Mononuclear cell (primary cell): ENCODE measurements at regions not wholly inside any gene's neighbourhood (a gene's known extent, or its start where the extent isn't known, plus 50 kb on each side); places are given as distances from the start of the nearest gene placed in this dataset.

ENCODE experiments used
- H3K27me3 ChIP-seq: 2 replicates; pipeline ENCODE4 v1.6.0; 2011; ENCODE audit warnings: low read length, control low read depth; ENCODE audit not compliant: insufficient read depth
- H3K4me1 ChIP-seq: 2 replicates; pipeline ENCODE4 v1.5.1; 2011; ENCODE audit warnings: mild to moderate bottlenecking, low read length, control low read depth; ENCODE audit not compliant: insufficient read depth
- H3K4me3 ChIP-seq: 2 replicates; pipeline ENCODE4 v1.5.1; 2011; ENCODE audit warnings: mild to moderate bottlenecking, low read length, moderate library complexity
- H3K9me3 ChIP-seq: 2 replicates; pipeline ENCODE4 v1.5.1; 2011; ENCODE audit warnings: low read depth, mild to moderate bottlenecking, control low read depth, low read length

- Histone ChIP-seq H3K4me1 (no peaks in the 10 kb centered on the region), H3K27me3 (no peaks in the 10 kb centered on the region), H3K4me3 (no peak overlapping the region), H3K9me3 (no peaks in the 10 kb centered on the region)
These were observed 180.1 kb downstream of the DHX15 start for GRCh38 chr4:24404281-24404680.

DNA sequence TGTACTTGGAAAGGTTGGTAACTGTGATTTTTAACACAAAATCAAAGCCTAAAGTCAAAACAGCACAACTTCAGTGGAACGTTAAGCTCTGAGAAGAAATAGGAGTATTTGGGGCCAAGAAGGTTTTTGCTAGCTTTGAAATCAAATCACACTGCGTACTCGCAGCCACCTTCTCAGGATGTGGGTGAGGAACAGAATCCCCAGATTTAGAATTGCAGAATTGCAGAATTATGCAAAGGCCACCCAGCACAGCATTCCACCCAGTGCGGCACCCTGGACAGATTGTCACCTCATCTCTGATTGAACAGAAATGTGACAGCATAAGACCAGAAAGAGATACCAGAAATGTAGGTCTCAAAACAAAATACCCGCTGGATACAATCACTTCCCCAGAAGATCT, 181.1 kb downstream of the DHX15 start:
- Histone ChIP-seq H3K4me1 (no peaks in the 10 kb centered on the region), H3K27me3 (no peaks in the 10 kb centered on the region), H3K9me3 (no peaks in the 10 kb centered on the region), H3K4me3 (no peak overlapping the region)

DNA sequence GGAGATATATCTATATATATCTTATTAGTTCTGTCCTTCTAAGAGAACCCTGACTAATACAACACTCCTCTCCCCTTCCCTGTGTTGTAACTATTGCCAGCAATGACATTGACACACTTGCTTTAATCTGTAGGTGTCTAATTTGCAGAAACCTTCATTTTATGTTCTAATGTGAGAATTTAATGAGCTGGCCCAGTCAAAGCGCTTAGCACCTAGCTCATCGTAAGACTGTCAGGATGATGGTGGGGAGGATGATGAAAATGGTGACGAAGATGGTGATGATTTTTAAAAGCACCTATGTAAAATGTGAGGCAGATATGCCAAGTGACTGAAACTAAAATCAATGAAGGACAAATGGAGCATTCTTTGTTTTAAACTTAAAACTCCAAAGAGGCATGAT, 183.8 kb downstream of the DHX15 start:
- Histone ChIP-seq H3K27me3 (no peaks in the 10 kb centered on the region), H3K9me3 (no peaks in the 10 kb centered on the region)

GRCh38 chr4:24396988-24397387, 187.4 kb downstream of the DHX15 start:
- H3K9me3 ChIP-seq = no peaks in the 10 kb centered on the region
- H3K27me3 ChIP-seq = no peaks in the 10 kb centered on the region
- no peak overlapping the region for H3K4me3 ChIP-seq
- H3K4me1 ChIP-seq = no peaks in the 10 kb centered on the region

More for the DNA sequence above, 183.8 kb downstream of the DHX15 start:
- H3K4me1 ChIP-seq = no peaks in the 10 kb centered on the region
- H3K4me3 ChIP-seq = no peak overlapping the region

DNA sequence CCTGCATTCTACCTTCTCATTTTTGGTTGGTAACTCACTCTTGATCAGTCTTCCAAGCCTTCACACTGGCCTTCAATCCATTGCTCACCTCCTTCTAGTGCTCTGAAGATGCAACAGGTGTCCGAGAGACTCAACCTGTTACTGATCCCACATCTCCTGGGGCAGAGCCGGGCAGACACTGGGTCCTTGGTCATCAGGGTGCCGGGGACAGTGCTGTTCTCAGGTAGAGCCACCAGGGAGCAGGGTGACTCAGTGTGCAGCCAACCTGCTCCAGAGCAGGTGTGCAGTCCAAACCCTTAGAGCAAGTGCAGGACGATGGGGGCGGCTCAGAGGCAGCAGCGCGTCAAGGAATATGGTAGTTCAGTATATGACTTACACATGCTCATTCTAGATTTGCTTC, 188.4 kb downstream of the DHX15 start:
- Histone ChIP-seq H3K4me3 (no peak overlapping the region), H3K9me3 (no peaks in the 10 kb centered on the region), H3K27me3 (no peaks in the 10 kb centered on the region), H3K4me1 (no peaks in the 10 kb centered on the region)

GRCh38 chr4:24394041-24394440, 190.3 kb downstream of the DHX15 start:
- no peaks in the 10 kb centered on the region for H3K9me3 ChIP-seq
- no peaks in the 10 kb centered on the region for H3K4me1 ChIP-seq
- H3K4me3 ChIP-seq = no peak overlapping the region
- no peaks in the 10 kb centered on the region for H3K27me3 ChIP-seq

DNA sequence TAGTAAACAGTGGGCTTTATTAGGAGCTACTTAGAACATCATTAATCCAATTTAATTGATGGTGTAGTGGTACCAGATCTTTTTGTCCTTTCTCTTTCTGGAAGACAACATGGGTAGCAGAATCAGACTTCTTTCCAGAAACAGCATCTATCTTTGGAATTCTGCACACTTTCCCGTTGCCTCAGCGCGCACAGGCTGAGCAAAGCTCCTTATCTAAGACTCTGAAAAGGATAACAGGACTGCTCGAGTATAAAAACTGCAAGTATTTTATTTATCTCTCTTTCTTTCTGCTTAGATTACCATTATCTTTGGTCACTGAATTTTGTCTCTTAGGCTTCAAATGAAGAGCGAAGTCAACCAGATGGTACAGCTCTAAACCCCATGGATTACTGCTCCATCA, 191.7 kb downstream of the DHX15 start:
- H3K27me3 ChIP-seq = no peaks in the 10 kb centered on the region
- no peaks in the 10 kb centered on the region for H3K4me1 ChIP-seq
- no peaks in the 10 kb centered on the region for H3K9me3 ChIP-seq
- H3K4me3 ChIP-seq = no peak overlapping the region

DNA sequence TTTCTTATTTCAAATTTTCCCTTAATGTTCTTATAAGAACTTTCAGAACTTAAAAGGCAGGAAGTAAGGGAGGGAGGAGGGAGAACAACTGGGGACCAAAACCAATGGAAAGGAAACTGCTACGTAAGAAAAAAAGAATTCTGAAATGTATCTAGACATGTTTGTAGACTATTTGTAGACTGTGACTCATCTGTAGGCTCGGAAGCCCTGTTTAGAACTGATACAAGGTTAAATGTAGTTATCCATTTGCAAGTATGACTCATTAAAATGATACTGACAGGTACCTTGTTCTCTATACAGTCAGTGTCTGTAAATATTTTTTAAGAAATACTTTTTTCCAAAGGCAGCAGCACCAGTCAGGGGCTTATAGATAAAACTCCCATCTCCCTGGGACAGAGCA, 202.0 kb downstream of the DHX15 start:
- Histone ChIP-seq H3K4me3 (no peak overlapping the region), H3K4me1 (no peaks in the 10 kb centered on the region), H3K9me3 (no peaks in the 10 kb centered on the region), H3K27me3 (no peaks in the 10 kb centered on the region)

- Histone ChIP-seq H3K4me3 (no peak overlapping the region), H3K4me1 (no peaks in the 10 kb centered on the region), H3K9me3 (no peaks in the 10 kb centered on the region), H3K27me3 (no peaks in the 10 kb centered on the region)
These were observed 203.2 kb downstream of the DHX15 start for GRCh38 chr4:24380957-24381665.

DNA sequence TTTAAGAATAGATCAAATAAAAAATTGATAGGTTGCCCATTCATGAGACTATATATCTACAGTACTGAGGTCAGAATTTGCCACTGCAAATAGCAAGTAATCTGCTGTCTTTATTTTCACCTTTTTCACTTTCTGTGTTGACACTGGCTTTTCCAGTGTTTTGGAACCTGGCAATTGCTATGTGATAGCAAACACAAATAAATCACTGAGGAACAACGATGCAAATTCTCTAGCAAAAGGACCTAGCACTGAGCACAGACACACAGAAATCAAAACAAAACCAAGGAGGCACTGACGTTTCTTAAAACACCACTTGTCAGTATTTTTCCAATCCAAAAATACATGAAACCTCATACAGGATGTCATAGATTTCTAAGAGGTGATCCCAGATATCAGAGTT, 210.7 kb downstream of the DHX15 start:
- no peaks in the 10 kb centered on the region for H3K4me1 ChIP-seq
- H3K9me3 ChIP-seq = no peaks in the 10 kb centered on the region
- H3K27me3 ChIP-seq = no peaks in the 10 kb centered on the region
- H3K4me3 ChIP-seq = no peak overlapping the region

DNA sequence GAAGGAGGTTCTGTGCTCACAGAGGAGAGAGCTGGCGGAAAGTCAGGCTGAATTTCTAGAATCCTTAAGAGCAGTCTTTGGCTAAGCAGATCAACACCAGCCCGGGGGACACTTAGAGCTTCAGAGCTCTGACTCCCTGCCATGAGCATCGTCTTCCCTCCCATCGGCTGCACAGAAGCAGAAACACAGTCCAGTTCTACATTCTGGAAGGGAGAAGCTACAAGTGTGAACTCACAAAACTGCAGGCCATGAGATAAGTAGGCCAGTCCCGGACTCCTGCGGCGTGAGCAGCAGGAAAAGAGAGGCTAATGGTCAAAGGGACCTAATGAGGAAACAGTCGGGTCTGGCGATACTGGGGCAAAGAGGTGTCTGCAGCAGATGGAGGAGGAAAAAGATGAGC, 211.5 kb downstream of the DHX15 start:
- Histone ChIP-seq H3K9me3 (no peaks in the 10 kb centered on the region), H3K4me3 (no peak overlapping the region), H3K4me1 (no peaks in the 10 kb centered on the region), H3K27me3 (no peaks in the 10 kb centered on the region)

DNA sequence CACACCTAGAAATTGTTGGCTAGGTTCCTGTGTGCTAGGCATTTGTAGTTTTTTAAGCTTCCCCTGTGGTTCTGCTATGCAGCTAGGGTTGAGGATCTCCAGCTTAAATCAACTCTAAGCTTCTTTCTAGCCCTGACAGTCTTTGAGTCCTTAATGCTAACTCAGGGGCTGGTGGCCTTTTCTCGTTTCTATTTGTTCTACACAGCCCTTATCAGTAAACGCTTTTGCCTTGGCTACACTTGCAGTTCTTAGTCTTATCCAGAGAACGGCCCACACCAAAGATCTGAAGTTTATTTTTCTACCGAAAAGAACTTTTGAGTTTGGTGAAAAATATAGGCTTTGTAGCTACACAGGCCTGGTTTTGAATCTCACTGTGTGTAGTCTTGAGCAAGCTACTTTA, 212.0 kb downstream of the DHX15 start:
- H3K4me1 ChIP-seq = no peaks in the 10 kb centered on the region
- H3K9me3 ChIP-seq = no peaks in the 10 kb centered on the region
- no peaks in the 10 kb centered on the region for H3K27me3 ChIP-seq
- H3K4me3 ChIP-seq = no peak overlapping the region

DNA sequence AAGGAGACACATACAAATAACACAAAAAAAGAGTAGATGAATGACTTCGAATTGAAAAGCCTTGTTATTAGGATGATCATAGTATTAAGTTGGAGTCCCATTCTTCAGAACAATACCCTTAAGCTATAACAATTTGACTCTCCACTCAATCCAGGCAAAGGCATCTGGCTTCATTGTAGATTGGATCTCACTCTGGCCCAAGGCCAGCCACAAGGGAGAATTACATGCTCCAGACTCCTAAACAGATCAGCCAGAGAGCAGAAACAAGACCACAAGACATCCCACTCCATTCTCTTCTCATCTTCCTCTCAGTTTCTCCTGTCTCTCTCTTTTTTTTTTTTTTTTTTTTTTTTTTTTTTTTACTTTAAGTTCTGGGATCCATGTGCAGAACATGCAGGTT, 213.9 kb downstream of the DHX15 start:
- no peak overlapping the region for H3K4me3 ChIP-seq

DNA sequence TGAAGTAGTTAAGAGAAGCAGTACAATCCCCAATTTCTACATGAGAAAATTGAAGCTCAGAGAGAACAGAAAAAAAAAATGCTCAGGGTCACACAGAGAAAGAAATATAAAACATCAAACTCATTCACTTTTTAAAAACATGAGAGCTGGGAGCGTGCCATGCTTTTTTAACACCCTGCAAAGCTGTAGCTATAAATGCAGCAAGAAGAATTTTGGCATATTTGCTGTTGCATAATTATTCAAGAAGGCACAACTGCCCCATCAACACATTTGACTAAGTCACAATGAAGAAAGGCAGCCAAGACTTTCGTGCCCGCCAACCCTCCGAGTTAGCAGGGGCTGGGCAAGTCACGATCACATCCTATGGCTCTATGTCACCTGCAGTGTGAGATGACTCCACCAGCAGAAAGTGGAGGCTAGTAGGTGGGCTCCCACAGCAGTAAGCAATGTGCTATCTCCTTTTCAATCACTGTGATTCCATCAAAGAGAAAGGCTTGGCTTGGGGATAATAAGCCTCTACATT, 214.8 kb downstream of the DHX15 start:
- no peaks in the 10 kb centered on the region for H3K27me3 ChIP-seq
- H3K4me1 ChIP-seq = no peaks in the 10 kb centered on the region
- no peak overlapping the region for H3K4me3 ChIP-seq
- no peaks in the 10 kb centered on the region for H3K9me3 ChIP-seq

More for the DNA sequence above, 213.9 kb downstream of the DHX15 start:
- H3K9me3 ChIP-seq = no peaks in the 10 kb centered on the region
- H3K27me3 ChIP-seq = no peaks in the 10 kb centered on the region
- H3K4me1 ChIP-seq = no peaks in the 10 kb centered on the region

DNA sequence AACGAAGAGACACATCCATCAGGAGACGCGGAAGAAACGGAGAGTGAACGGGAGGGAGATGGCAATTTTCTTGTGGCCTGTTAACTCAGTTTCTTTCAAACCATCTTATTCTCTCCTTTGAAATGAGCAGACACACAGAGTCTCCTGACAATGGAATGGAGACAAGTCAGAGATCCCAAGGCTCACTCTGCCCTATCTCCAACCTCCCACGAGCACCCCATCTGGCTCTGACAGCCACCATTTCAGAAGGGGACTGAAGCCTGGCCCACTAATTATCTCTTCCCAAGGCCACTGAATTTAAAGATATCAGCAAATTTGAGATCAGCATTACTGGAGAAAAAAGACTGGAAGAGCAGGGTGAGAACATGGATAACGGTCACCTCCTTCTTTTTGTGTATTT, 215.6 kb downstream of the DHX15 start:
- H3K9me3 ChIP-seq = no peaks in the 10 kb centered on the region
- H3K27me3 ChIP-seq = no peaks in the 10 kb centered on the region
- no peak overlapping the region for H3K4me3 ChIP-seq
- no peaks in the 10 kb centered on the region for H3K4me1 ChIP-seq

DNA sequence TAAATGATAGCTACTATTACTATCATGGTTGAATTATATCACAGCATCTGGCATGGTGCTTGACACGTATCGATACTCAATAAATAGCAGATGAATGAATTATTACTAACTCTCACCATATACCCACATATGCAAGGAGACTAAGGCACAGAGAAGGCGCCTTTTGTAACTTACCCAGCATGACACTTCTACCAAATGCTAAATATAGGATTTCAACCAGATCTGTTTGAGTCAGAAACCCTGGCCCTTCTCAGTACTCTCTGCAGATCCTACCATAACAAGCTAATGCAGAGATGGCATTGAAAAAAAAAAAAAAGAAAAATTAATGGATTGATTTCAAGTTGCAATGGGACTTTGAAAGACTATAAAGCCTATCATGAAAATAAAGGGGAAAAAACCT, 219.5 kb downstream of the DHX15 start:
- Histone ChIP-seq H3K4me1 (no peaks in the 10 kb centered on the region), H3K9me3 (no peaks in the 10 kb centered on the region), H3K4me3 (no peak overlapping the region), H3K27me3 (no peaks in the 10 kb centered on the region)
